Nephron progenitor cell (in vitro differentiated cells): ENCODE measurements at regions not wholly inside any gene's neighbourhood (a gene's known extent, or its start where the extent isn't known, plus 50 kb on each side); places are given as distances from the start of the nearest gene placed in this dataset.

Experiments used
- DNase-seq: peaks from one replicate; pipeline ENCODE4 v3.0.0; 2021
- H3K27ac Mint-ChIP-seq: 2 replicates; pipeline ENCODE4 v1.8.0; 2021; ENCODE audit warnings: mild to moderate bottlenecking, moderate library complexity, mixed read lengths
- H3K27me3 Mint-ChIP-seq: 2 replicates; pipeline ENCODE4 v1.8.0; 2021; ENCODE audit warnings: mild to moderate bottlenecking, low read depth, mixed read lengths; ENCODE audit not compliant: poor library complexity
- H3K36me3 Mint-ChIP-seq: 2 replicates; pipeline ENCODE4 v1.8.0; 2021; ENCODE audit warnings: low read depth, mixed read lengths
- H3K4me1 Mint-ChIP-seq: 2 replicates; pipeline ENCODE4 v1.8.0; 2021; ENCODE audit warnings: mixed read lengths
- H3K4me3 Mint-ChIP-seq: 2 replicates; pipeline ENCODE4 v1.8.0; 2021; ENCODE audit warnings: mild to moderate bottlenecking, moderate library complexity, mixed read lengths
- H3K9me3 Mint-ChIP-seq: 2 replicates; pipeline ENCODE4 v1.8.0; 2021; ENCODE audit warnings: mild to moderate bottlenecking, moderate library complexity, mixed read lengths
- CTCF ChIP-seq: fragments of 200-600 bp; sonication (generic); IDR thresholded peaks from 2 replicates; pipeline ENCODE4 v1.5.0; 2021; ENCODE audit warnings: antibody characterized with exemption

GRCh38 chr1:82628887-82629286 lies 828.2 kb downstream of the ADGRL2 start:
- DNase-seq: no peak
- TF ChIP-seq CTCF: no peak
- Mint-ChIP-seq H3K36me3 (no peaks in the 10 kb centered on the region), H3K4me3 (no peak overlapping the region), H3K27ac (no peak overlapping the region), H3K27me3 (no peaks in the 10 kb centered on the region), H3K9me3 (peaks cover 22% of the 10 kb centered on the region), H3K4me1 (no peaks in the 10 kb centered on the region)

DNA sequence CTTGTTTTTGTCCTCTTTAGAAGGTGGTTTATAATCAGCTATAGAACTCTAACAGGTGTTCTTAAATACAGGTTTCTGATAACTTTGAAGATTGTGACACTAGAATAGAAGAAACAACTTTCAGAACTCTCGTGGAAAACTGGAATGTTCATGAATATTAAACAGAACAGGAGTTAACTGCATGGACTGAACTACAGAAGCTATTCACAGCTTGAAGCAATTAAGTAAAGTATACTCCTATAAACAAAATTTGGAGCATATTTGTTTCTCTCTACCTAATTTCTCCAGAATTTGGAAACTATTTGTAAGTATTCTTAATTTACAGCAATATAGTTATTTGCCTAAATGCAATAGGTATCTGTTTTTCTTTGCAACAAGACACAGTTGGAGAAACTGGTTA lies 824.8 kb downstream of the ADGRL2 start:
- DNase-seq: no peak
- Mint-ChIP-seq H3K4me1 (no peaks in the 10 kb centered on the region), H3K4me3 (no peak overlapping the region), H3K27me3 (no peaks in the 10 kb centered on the region), H3K27ac (no peak overlapping the region), H3K9me3 (peaks cover 33% of the 10 kb centered on the region), H3K36me3 (no peaks in the 10 kb centered on the region)
- TF ChIP-seq CTCF: no peak

- no peak overlapping the region for H3K4me3 Mint-ChIP-seq
- H3K36me3 Mint-ChIP-seq: no peaks in the 10 kb centered on the region
- H3K27me3 Mint-ChIP-seq: no peaks in the 10 kb centered on the region
- no peak overlapping the region for H3K27ac Mint-ChIP-seq
- no peak for DNase-seq
- no peaks in the 10 kb centered on the region for H3K4me1 Mint-ChIP-seq
- H3K9me3 Mint-ChIP-seq: peaks cover 26% of the 10 kb centered on the region
- no peak for TF ChIP-seq CTCF
These were observed 820.3 kb downstream of the ADGRL2 start for GRCh38 chr1:82621076-82621475.

DNA sequence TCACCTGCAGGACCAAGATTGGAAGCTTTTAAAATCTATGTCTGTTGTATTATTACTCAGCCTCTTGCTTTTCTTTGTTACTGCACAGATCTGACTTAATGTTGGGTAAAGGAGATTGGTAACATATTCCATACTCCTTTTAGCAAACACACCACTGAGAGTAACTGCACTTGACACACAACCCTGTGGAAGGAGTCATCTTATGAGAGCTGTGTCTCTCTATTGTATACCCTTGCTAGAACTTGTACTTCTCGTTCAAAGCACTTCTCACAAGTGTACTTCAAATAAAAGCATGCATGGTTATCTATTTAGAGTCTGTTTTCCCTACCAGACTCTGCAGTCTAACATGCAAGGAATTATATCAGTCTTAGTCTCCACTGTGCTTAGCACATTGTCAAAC lies 813.4 kb downstream of the ADGRL2 start:
- Mint-ChIP-seq H3K4me1 (no peaks in the 10 kb centered on the region), H3K9me3 (no peaks in the 10 kb centered on the region), H3K27me3 (no peaks in the 10 kb centered on the region), H3K36me3 (no peaks in the 10 kb centered on the region), H3K27ac (no peak overlapping the region), H3K4me3 (no peak overlapping the region)
- no peak for TF ChIP-seq CTCF
- DNase-seq: no peak

DNA sequence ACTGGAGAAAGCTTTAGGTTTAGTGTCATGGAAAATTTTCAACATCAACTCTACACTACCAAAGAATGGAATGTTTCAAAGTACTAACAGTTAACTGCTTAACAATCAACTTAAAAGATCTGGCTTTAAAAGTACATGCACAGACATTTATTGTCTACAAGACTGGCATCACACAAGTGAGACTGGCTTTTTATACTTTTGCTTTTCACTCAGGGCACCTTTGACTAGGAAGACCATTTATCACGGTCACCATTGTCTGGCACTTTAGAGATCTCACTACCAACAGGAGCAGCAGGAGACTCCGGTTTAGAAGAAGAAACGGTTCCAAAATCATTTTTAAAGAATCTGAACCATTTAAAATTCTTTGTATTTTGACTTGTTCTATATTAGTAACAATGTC lies 812.3 kb downstream of the ADGRL2 start:
- Mint-ChIP-seq H3K4me1 (no peaks in the 10 kb centered on the region), H3K9me3 (no peaks in the 10 kb centered on the region), H3K27me3 (no peaks in the 10 kb centered on the region), H3K27ac (no peak overlapping the region), H3K4me3 (no peak overlapping the region), H3K36me3 (no peaks in the 10 kb centered on the region)
- no peak for DNase-seq
- no peak for TF ChIP-seq CTCF

- H3K4me1 Mint-ChIP-seq: peaks cover 4% of the 10 kb centered on the region
- H3K4me3 Mint-ChIP-seq: no peak overlapping the region
- TF ChIP-seq CTCF: no peak
- H3K36me3 Mint-ChIP-seq: no peaks in the 10 kb centered on the region
- no peaks in the 10 kb centered on the region for H3K9me3 Mint-ChIP-seq
- no peak overlapping the region for H3K27ac Mint-ChIP-seq
- DNase-seq: no peak
- H3K27me3 Mint-ChIP-seq: no peaks in the 10 kb centered on the region
These were observed 805.8 kb downstream of the ADGRL2 start for GRCh38 chr1:82606546-82606945.
